Neural progenitor cell (in vitro differentiated cells): ENCODE measurements at regions not wholly inside any gene's neighbourhood (a gene's known extent, or its start where the extent isn't known, plus 50 kb on each side); places are given as distances from the start of the nearest gene placed in this dataset.

Experiments used
- CTCF ChIP-seq: fragments of 200-600 bp; sonication (generic); IDR thresholded peaks from 2 replicates; pipeline ENCODE4 v1.5.1; 2017; ENCODE audit warnings: antibody characterized with exemption, mild to moderate bottlenecking
- EZH2phosphoT487 ChIP-seq: fragments of 200-600 bp; sonication (generic); IDR thresholded peaks from 2 replicates; pipeline ENCODE4 v1.6.1; 2017; ENCODE audit warnings: antibody characterized with exemption

GRCh38 chrX:142363501-142363900 lies 158.4 kb upstream of the MAGEC2 start:
- TF ChIP-seq EZH2phosphoT487 (no peak), CTCF (no peak)
